Endothelial cell of umbilical vein (primary cell): ENCODE measurements at regions not wholly inside any gene's neighbourhood (a gene's known extent, or its start where the extent isn't known, plus 50 kb on each side); places are given as distances from the start of the nearest gene placed in this dataset.

ENCODE experiments used
- BruUV-seq: library from RNA; stranded (reverse); fragments of 400-500 nt; replicated peaks from 2 replicates; lab custom pipeline; 2021; lab: Mats Ljungman, UMichigan
- CTCF ChIA-PET: fragments of 300-600, 350-600 bp; sonication (Branson Sonifier 250); formaldehyde crosslinking; loops from one replicate; lab custom pipeline; 2021; ENCODE audit warnings: antibody characterized with exemption, inconsistent platforms; lab: Charles Lee
- POLR2A ChIA-PET: fragments of 300-600, 350-600 bp; sonication (Branson Sonifier 250); formaldehyde crosslinking; loops from one replicate; lab custom pipeline; 2021; ENCODE audit warnings: antibody characterized with exemption, inconsistent platforms; lab: Charles Lee
- DNase-seq: peaks from one replicate; pipeline ENCODE4 v3.0.0-alpha.2; 2011; ENCODE audit warnings: low read depth, low spot score
- FAIRE-seq: peaks from 2 replicates; lab custom pipeline; 2011; peaks lifted over from hg19 to GRCh38; lab: Jason Lieb, UNC
- H2AFZ ChIP-seq: 2 replicates; pipeline ENCODE4 v1.6.0; 2012; ENCODE audit warnings: low read depth, low read length, control low read depth, inconsistent platforms
- H3K27ac ChIP-seq: 2 replicates; pipeline ENCODE4 v1.5.1; 2011; ENCODE audit warnings: low read depth, mild to moderate bottlenecking, control low read depth, low read length, moderate library complexity; ENCODE audit not compliant: insufficient read depth
- H3K27me3 ChIP-seq, 2 experiments: 2 replicates each; pipeline versions ENCODE4 v1.6.0 to v1.6.1; 2011; ENCODE audit warnings: low read length in 2 of 2, mixed read lengths in 1 of 2; ENCODE audit not compliant: control insufficient read depth in 2 of 2, insufficient read depth in 2 of 2
- H3K36me3 ChIP-seq, 2 experiments: 2 replicates in 1 of 2; 3 replicates in 1 of 2; pipeline ENCODE4 v1.5.1; 2011; ENCODE audit warnings: low read length in 2 of 2, mild to moderate bottlenecking in 1 of 2, moderate library complexity in 1 of 2; ENCODE audit not compliant: control insufficient read depth in 2 of 2, insufficient read depth in 2 of 2; ENCODE audit errors: extremely low read depth in 1 of 2
- H3K4me1 ChIP-seq: 3 replicates; pipeline ENCODE4 v1.5.1; 2011; ENCODE audit warnings: mild to moderate bottlenecking, low read length; ENCODE audit not compliant: control insufficient read depth, insufficient read depth; ENCODE audit errors: extremely low read depth
- H3K4me2 ChIP-seq: 2 replicates; pipeline ENCODE4 v1.6.1; 2011; ENCODE audit warnings: low read length, control low read depth, mixed read lengths; ENCODE audit not compliant: insufficient read depth
- H3K4me3 ChIP-seq, 3 experiments: fragments of 200-600 bp in 1 of 3; sonication (generic), shearing (Covaris generic) in 1 of 3; replicated peaks in 1 of 3; 2 replicates each; pipeline ENCODE4 v1.5.1; 2011 to 2016; ENCODE audit warnings: control low read depth in 3 of 3, low read length in 3 of 3, mild to moderate bottlenecking in 2 of 3, inconsistent platforms in 1 of 3, low read depth in 1 of 3, moderate library complexity in 1 of 3; ENCODE audit not compliant: insufficient read depth in 1 of 3
- H3K79me2 ChIP-seq: 2 replicates; pipeline ENCODE4 v1.6.0; 2012; ENCODE audit warnings: low read length, inconsistent platforms; ENCODE audit not compliant: control insufficient read depth, insufficient read depth
- H3K9ac ChIP-seq: replicated peaks from 2 replicates; pipeline ENCODE3; 2011; ENCODE audit warnings: low read length, control low read depth; ENCODE audit not compliant: insufficient read depth; ENCODE audit errors: extremely low read depth
- H3K9me1 ChIP-seq: replicated peaks from 3 replicates; pipeline ENCODE4 v1.6.0; 2011; ENCODE audit warnings: mild to moderate bottlenecking, low read length; ENCODE audit not compliant: control insufficient read depth, insufficient read depth; ENCODE audit errors: extremely low read depth
- H3K9me3 ChIP-seq: replicated peaks from 2 replicates; pipeline ENCODE4 v1.5.1; 2012; ENCODE audit warnings: low read length, inconsistent platforms; ENCODE audit not compliant: control insufficient read depth, insufficient read depth
- H4K20me1 ChIP-seq: replicated peaks from 2 replicates; pipeline ENCODE3; 2011; ENCODE audit warnings: mild to moderate bottlenecking, low read length; ENCODE audit not compliant: control insufficient read depth, insufficient read depth; ENCODE audit errors: extremely low read depth
- CTCF ChIP-seq, 2 donors: IDR thresholded peaks; 1 replicate in 1 of 2; 2 replicates in 1 of 2; pipeline ENCODE4 v1.5.1; 2011; ENCODE audit warnings: low read length in 2 of 2, mild to moderate bottlenecking in 2 of 2, moderate library complexity in 2 of 2, control low read depth in 1 of 2, inconsistent platforms in 1 of 2, low read depth in 1 of 2; ENCODE audit not compliant: insufficient read depth in 1 of 2; ENCODE audit errors: extremely low read depth in 1 of 2
- FOS ChIP-seq: IDR thresholded peaks from 2 replicates; pipeline ENCODE4 v1.6.1; 2011; ENCODE audit warnings: mild to moderate bottlenecking, low read length, moderate library complexity, borderline replicate concordance; ENCODE audit not compliant: insufficient read depth
- GATA2 ChIP-seq: IDR thresholded peaks from 2 replicates; pipeline ENCODE4 v1.7.0; 2011; ENCODE audit warnings: low read depth, mild to moderate bottlenecking, moderate library complexity, mixed read lengths, low read length; ENCODE audit not compliant: insufficient read length, insufficient read depth
- JUN ChIP-seq: IDR thresholded peaks from 2 replicates; pipeline ENCODE4 v1.6.1; 2011; ENCODE audit warnings: borderline replicate concordance, low read depth; ENCODE audit not compliant: insufficient read length, insufficient read depth
- MAX ChIP-seq: IDR thresholded peaks from 2 replicates; pipeline ENCODE4 v1.6.1; 2011; ENCODE audit not compliant: insufficient read depth, insufficient read length
- dilution Hi-C: fragments of 300-500 bp; cut with MboI; formaldehyde crosslinking; loops from one replicate; pipeline ENCODE4 v1.15.0; 2019; ENCODE audit warnings: low sequenced_read_pairs; ENCODE audit not compliant: extremely low pct_ligation_motif_present
- intact Hi-C: fragments of 100-400 bp; cut with micrococcal nuclease; formaldehyde crosslinking; loops from one replicate; pipeline ENCODE4 v1.10.0; 2022

GRCh38 chr7:85294176-85294575 lies 107.3 kb upstream of the SEMA3D start:
- Histone ChIP-seq H3K9me1 (no peaks in the 10 kb centered on the region), H3K27me3 (peaks cover 0 to 4% of the 10 kb centered on the region in 2 experiments), H3K4me2 (no peak overlapping the region), H3K36me3 (no peaks in the 10 kb centered on the region), H3K9ac (no peak overlapping the region), H3K79me2 (no peaks in the 10 kb centered on the region), H2AFZ (no peak overlapping the region), H3K4me1 (no peaks in the 10 kb centered on the region), H3K27ac (no peak overlapping the region), H4K20me1 (no peaks in the 10 kb centered on the region), H3K9me3 (no peaks in the 10 kb centered on the region), H3K4me3 (no peak overlapping the region)
- ChIA-PET POLR2A (no interaction called here), CTCF (no interaction called here)
- no TSS peak for BruUV-seq
- dilution Hi-C loops (no loop called here), intact Hi-C loops (no loop called here)
- FAIRE-seq = no peak
- no peak for DNase-seq
- TF ChIP-seq CTCF (IDR thresholded peaks at IDR 0.05; ENCODE audit: extremely low read depth in 1 of 2, insufficient read depth in 1 of 2, low read depth in 1 of 2, low read length in 2 of 2) (no peak), MAX (no peak), FOS (no peak), GATA2 (no peak), JUN (no peak)
